NCI-H128 (cell line): ENCODE measurements at regions not wholly inside any gene's neighbourhood (a gene's known extent, or its start where the extent isn't known, plus 50 kb on each side); places are given as distances from the start of the nearest gene placed in this dataset.

Source experiments
- DNase-seq: peaks from one replicate; lab custom pipeline; 2025; ENCODE audit not compliant: unreplicated experiment; lab: John Stamatoyannopoulos, UW

DNA sequence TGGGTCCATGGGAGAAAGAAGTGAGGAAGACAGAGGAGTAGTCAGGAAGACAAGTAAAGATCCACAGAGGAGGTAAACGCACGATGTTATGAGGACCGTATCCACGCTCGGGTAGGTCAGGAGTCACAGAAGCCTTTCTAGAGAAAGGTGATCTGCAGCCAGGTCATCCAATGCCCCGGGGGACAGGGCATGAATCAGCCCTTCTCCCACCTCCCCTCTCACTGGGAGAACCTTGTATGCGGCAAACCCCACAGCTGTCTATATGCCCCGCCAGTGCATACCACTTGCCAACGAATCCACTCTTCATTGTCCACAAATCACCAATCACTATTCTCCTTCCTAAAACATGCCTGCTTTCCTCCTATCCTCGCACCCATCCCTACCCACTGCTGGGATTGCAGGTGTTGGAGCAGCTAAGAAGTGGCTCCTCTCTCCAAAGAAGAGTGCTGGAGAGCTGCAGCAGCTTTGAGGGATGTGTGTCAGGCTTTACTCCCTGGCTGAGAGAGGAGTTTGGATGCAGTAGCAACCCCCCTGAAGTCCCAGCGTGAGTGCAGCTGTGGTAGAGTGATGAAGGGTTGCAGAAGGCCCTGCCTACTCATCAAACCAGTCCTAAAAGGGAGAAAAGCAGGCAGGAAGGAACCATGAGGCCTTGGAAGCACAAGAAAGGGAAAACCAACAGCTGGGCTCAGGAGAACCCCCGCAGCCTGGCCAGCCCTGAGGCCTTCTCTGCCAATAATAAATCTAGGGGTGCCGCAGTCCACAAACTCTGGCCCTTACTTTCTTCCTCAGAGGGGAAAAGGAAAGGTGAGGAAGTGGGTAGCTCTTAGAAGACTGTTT, 102.2 kb upstream of the GADD45A start:
- no peak for DNase-seq

- DNase-seq: no peak
These were observed 101.5 kb upstream of the GADD45A start for GRCh38 chr1:67583462-67583950.

DNA sequence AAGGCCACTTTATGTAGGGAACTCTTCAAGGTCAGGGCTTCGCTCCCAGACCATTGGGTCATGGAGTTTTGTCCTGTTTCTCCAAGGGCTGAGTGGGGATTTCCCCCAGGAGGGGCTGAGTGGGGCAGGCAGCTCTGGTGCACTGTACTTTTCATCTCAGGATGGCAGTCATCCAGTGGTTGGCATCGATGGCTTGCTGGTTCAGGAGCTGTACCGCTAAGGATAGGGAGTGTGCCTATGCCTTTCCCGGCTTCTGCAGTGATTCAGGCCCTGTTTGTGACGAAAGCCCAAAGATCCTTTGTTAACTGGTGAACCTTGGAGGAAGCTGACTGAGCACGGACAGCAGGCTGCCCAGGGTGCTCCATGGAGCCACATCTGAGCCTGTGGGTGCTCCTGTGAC, 100.1 kb upstream of the GADD45A start:
- DNase-seq: no peak

DNA sequence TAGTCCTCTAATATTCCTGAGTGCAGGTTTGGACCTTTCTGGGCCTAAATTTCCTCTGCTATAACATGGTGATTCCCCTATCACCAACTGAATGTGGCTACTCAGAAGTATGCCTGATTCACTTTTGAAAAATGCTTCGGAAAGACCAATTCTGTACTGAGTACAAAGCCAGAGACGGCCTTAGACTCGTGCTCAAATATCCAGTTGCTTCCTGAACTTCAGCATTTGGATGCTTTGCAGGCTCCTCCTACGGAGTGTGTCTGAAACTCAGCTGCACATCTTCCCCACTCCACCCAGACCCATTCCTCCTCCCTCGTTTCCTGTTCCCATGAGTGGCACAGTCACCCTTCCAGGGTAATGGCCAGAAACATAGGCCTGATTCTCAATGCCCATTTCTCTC, 98.4 kb upstream of the GADD45A start:
- DNase-seq: no peak

DNA sequence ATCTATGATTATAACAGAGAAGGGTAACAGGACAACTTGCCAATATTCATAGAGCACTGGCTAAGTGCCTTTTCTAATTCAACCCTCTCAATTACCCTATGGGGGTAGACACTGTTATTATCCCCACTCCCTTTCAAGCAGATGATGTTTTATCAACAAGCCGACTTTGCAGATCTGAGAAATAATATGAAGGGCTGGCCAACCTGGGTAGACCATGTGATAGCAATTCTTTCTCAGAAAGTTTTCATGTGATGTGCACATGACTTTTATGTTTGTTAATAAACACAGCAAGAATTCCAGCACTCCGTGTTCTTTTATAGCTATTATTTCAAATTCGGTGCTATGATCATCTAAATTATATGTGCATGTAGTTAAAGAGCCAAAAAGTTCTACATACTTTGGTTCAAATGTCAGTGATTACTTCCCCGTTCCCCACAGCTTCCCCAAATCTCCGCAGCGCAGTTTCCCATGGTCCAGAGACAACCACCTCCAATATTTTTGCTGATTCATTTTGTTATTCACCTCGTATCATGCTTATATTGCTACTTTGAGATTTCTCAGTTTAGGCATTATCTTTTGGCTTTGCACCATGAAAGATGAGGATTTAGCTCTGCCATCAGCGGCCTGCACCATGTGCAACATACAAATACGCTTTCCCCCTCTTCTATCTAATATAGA, 96.7 kb upstream of the GADD45A start:
- DNase-seq: no peak

DNA sequence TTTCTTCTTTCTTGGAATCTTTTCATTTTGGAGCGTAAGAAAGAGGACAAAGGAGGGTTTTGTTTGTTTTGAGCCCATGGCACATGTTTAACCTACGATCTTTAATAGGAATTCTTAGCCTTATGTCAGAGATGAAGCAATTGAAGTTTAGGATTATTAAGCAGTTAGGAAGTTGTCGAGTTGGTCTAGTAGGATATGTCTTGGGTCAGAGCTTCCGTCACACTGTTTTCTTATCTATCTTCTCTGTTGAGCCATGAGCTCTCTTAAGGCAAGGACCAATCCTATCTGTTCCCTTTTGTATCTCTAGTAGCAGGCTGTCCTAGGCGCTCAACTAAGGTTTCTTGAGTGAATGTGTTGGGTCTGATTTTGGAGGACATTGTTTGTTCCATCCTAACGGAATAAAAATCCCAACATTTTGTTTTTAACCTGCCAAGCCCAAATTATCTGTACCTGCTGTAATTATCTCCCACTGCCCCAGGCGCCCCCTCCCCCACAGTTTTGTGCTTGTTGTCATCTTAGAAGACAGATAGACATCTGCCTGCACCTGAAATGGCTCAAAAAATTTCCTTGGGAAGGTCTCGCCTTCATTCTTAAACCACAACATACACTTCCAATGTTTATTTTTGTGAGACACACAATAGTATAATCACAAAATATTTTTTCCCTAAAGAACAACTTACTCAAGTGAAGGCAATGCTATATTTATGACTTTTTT, 95.3 kb upstream of the GADD45A start:
- no peak for DNase-seq

DNA sequence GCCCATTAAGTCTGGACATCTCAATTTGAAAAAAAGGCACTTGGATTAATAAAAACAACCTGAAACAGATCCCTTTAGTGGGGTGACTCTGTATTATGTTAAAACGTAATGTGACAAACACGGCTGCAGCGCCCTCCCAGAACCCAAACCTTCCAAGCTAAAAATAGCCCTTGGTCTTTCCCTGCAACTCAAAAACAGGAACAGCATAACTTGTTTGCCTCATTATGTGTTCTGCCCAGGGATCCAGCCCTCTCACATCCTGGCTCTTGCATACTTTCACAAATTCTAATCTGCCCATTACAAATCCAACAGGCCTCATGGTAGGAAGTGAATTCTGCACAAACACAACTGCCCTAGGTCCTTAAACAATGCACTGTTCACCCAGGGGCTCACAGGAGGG, 94.7 kb upstream of the GADD45A start:
- DNase-seq: no peak

- DNase-seq: no peak
These were observed 90.2 kb upstream of the GADD45A start for GRCh38 chr1:67594764-67595163.

DNA sequence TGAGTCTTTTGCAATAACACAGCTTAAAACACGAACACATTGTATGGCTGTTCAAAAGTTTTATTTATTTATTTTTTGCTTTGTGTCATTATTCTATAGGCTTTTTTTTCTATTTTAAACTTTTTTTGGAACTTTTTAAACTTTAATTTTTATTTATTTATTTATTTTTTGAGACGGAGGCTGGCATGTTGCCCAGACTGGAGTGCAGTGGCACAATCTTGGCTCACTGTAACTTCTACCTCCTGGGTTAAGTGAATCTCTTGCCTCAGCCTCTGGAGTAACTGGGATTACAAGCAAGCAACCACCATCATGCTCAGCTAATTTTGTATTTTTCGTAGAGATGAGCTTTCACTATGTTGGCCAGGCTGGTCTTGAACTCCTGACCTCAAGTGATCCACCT, 88.3 kb upstream of the GADD45A start:
- DNase-seq: no peak

DNA sequence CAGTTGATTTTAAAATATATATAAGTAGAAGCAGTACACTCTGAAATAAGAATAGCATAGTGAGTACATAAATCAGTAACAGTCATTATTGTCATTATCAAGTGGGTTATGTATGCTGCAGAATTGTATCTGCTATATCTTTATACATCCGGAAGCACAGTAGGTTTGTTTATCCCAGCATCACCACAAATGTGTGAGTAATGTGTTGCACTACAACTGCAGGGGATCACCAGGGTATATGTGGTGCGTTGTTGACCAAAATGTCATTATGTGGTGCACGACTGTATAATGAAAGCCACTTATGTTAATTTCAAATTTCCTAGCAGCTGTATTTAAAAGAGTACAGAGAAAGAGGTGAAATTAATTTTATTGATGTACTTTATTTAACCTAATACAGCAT, 87.7 kb upstream of the GADD45A start:
- DNase-seq: no peak

- DNase-seq: no peak
These were observed 85.9 kb upstream of the GADD45A start for GRCh38 chr1:67599085-67599484.

- no peak for DNase-seq
These were observed 83.5 kb upstream of the GADD45A start for GRCh38 chr1:67601539-67601938.

DNA sequence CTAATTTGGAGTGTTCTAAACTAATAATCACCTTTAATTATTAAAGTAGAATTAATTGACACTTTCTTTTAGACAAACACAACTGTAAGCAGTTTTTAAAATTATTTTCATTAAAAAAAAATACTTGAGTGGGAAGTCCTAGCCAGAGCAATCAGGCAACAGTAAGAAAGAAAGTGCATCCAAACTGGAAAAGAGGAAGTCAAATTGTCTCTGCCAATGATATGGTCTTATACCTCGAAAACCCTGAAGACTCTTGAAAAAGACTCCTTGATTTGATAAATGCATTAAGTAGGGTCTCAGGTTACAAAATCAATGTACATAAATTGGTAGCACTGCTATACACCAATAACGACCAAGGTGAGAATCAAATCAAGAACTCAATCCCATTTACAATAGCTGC, 83.0 kb upstream of the GADD45A start:
- DNase-seq: no peak

GRCh38 chr1:67604778-67605177, 80.2 kb upstream of the GADD45A start:
- no peak for DNase-seq

DNA sequence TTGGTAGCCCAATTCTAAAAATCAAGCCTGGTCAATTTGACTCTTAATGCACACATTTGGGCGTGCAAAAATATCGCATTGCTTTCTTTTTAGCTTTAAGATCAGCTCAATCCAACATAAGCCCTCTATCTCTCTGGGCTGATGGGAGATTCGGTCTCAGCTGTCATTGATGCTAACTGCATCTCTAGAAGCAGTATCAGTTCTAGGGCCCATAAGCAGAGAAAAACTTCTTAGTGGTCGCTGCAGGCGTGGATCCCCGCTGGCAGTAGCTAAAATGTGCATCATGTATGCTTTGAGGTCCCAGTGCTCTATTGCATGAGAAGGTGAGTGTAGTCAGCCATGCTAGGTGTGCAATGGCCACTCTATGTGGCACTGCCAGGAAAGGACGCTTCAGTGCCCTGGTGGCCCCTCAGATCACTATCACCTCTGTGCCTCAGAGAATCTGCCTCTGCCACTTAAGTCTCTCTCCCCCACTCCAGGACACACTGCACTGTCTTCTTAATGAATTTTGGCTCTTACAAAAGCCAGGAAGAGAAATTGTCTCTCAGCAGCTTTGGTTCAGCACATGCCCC, 79.7 kb upstream of the GADD45A start:
- DNase-seq: no peak

GRCh38 chr1:67607286-67607685, 77.7 kb upstream of the GADD45A start:
- DNase-seq: no peak

DNA sequence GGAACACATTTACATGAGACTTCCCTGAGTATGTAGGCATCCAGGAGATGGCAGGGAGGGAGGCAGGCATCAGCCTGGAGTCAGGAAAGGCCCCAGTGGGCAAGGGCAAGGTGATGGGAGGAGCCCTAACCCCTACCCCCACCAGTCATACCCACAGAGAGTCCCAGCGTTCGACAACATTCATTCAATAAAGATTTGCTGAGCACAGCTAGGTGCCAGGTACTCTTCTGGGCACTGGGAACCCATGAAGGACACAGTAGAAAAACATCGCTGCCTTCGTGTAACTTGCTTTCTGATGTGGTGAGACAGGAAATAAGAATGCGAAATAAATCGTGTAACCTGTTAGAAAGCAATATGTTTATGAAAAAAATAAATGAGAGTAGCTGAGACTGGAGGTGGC, 77.3 kb upstream of the GADD45A start:
- no peak for DNase-seq

DNA sequence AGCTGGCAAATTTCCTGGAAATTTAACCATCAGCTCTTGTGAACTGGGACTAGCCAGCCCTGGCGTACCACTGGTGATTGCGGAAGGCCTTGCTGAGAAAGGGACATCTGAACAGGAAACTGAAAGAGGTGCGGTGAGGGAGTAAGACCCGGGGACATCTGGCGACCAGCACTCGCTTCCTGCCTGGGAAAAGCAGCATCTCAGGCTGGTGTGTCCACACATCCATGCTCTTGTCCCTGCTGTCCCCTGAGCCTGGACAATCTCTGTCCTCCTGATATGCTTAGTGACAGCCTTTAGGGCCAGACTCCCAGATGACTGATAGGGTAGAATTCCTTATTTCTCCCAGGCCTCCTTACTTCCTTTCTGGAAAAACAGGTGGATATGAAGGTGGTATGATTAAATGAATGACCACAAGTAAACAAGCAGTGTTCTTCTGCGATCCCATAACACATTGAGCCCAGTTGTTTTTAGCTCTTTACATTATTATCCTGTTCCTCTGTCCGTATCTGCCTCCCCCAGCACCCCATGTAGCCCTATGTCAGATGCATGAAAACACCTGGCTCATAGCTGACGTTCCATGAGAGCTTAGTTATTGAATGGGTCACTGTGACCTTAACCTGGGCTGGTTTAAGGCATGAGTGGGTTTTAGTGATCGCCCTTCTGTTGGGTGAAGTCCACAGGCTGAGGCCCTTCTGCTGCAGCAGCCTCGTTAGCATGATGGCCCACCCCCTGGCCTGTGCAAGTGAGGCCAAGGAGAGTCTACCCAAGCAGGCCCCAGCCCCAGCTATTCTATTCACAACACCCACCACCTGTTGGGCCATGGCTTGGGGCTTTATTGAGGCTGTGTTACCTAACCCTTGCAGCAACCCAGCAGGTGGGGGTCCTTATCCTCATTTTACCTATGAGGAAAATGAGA, 76.1 kb upstream of the GADD45A start:
- no peak for DNase-seq

DNA sequence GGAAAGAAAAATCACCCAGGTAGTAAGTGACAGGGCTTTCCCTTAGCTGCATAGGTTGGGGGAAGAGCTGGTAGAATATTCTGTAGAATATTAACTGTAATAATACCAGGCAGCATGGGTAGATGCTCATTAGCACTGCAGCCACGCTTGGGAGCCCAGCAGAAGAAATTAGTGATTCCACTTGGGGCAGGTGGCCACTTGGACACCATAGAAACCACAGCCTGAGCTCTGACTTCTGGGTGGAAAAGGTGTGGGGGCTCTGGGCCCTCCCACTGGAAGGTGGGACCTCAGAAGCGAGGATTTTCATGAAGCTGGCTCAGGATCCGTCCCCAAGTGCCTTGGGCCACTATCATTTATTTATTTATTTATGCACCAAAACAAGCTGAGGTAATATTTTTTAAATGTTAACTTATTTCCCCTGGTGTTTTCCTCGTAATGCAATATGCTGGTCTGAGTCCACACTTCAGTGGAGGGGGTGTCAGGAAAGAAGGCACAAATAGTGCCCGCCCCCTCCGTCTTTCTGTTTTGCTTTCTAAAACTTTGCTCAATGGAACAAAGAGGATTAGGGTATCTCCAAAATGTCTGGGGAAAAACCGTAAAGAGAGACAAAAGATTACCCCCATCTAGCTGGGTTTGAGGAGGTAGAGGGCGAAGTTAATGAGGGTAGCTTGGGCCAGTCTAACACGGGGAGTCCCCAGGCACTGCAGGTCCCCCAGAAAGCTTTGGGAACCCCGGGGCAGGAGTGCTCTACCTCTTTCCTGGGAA, 75.2 kb upstream of the GADD45A start:
- DNase-seq: no peak

DNA sequence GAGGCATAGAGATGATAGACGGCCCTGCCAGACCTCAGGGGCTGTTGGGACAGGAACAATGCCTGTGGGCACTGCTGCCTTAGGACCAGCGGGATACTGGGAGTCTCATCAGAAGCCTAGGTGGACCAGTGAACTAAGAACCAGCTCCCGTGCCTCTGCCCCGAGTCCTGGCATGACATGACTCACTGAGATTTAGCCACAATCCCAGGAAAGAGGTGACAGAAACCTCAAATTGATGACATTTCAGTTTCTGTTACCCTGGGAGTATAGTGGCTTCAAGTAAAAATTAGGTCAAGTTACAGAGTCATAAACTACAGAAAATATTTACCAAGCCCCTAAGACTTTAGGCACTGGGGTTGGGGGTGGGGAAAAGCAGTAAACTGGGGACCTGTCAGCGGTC, 74.6 kb upstream of the GADD45A start:
- no peak for DNase-seq
